Right lobe of liver (tissue), 6 donors: ENCODE measurements at regions not wholly inside any gene's neighbourhood (a gene's known extent, or its start where the extent isn't known, plus 50 kb on each side); places are given as distances from the start of the nearest gene placed in this dataset.
A peak's percentile ranks its signal among the peaks of the same experiment; 100 is the strongest.

Experiments used
- ATAC-seq, 4 donors: fragments of 200-7000 bp; cut with Tn5 transposase; one replicate each; pipeline ENCODE4 v1.9.1; 2020; ENCODE audit warnings: mild to moderate bottlenecking in 4 of 4, moderate library complexity in 4 of 4
- DNase-seq, 3 donors: peaks; one replicate each; pipeline ENCODE4 v3.0.0-alpha.2; 2020
- H3K27ac ChIP-seq, 3 donors: fragments of 200-600 bp; one replicate each; pipeline ENCODE4 v1.8.0; 2022
- H3K27me3 ChIP-seq, 2 donors: fragments of 200-600 bp; one replicate each; pipeline ENCODE4 v1.8.0; 2022
- H3K36me3 ChIP-seq, 4 donors: fragments of 200-600 bp; sonication (generic) in 1 of 4; one replicate each; pipeline versions ENCODE4 v1.5.1 to v1.8.0; 2017 to 2022; ENCODE audit warnings: control low read depth in 1 of 4
- H3K4me1 ChIP-seq, 4 donors: fragments of 200-600 bp; sonication (generic) in 1 of 4; one replicate each; pipeline versions ENCODE4 v1.5.1 to v1.8.0; 2017 to 2022; ENCODE audit warnings: control low read depth in 1 of 4
- H3K4me3 ChIP-seq, 3 donors: fragments of 200-600 bp; one replicate each; pipeline ENCODE4 v1.8.0; 2022
- H3K9me3 ChIP-seq, 4 donors: fragments of 200-600 bp; sonication (generic) in 1 of 4; one replicate each; pipeline versions ENCODE4 v1.5.1 to v1.8.0; 2017 to 2022; ENCODE audit warnings: control low read depth in 1 of 4
- POLR2A ChIP-seq: fragments of 450-650 bp; IDR thresholded peaks from one replicate; pipeline ENCODE4 v1.6.1; 2017; ENCODE audit warnings: antibody characterized with exemption, mild to moderate bottlenecking
- WGBS: methylation state at CpG from one replicate; pipeline ENCODE4 v1.1.6; 2018; ENCODE audit warnings: low coverage, low lambda C conversion rate; ENCODE audit not compliant: insufficient coverage; ENCODE audit errors: missing lambda C conversion rate; 5-methylcytosine and 5-hydroxymethylcytosine counted together
- intact Hi-C, 2 donors: fragments of 100-400 bp; cut with DNase I; formaldehyde crosslinking; loops; one replicate each; pipeline versions ENCODE4 v1.11.2 to v1.14.1; 2022
- TF ChIP-seq, protein P1 (sequence below), 4 donors: fragments of 200-600 bp in 3 of 4; fragments of 450-650 bp in 1 of 4; IDR thresholded peaks; one replicate each; pipeline versions ENCODE4 v1.5.1 to v1.8.0; 2016 to 2022; ENCODE audit warnings: antibody characterized with exemption in 4 of 4, mild to moderate bottlenecking in 2 of 4
- donor health status: DM: no; HTN: yes; CAD: no.
- donor health status: DM: no; HTN: no; CAD: no.
- donor health status: DM: no; HTN: no; CAD: no.
- donor health status: DM: no; HTN: yes; CAD: no.
- donor health status: DM: no; HTN: yes; CAD: no.

DNA sequence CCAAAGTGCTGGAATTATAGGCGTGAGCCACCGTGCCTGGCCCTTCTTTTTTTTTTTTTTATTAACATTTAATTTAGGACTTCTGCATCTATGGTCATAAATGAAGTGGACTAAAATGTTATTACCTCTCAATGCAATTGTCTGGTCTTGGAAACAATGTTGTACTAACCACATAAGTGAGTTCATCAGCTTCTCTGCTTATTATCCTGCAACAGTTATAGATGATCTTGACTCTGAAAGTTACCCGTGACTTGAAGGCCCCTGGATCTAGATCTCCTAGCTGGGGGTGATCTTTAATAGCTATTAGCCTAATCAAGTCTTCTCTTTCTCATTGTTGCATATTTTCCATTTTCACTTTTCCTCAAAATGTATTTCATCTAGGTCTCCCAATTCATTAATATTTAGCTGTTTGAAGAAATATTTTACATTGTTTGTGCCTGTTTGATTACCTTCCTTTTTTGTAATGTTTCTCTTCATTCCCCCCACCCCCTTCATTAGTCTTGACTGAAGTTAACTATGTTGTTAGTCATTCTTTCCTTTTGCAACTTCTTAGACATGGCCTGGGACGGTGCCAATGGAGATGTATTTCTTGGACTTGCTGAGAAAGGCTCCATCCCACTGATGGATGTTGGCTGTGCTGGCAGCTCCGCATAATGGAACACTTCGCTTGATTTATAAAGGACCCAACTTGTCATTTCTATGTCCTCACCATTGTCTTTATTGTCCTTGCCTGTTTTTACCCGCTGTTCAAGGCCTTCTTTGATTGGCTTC, 141.6 kb upstream of the RIOK3 start:
- H3K4me3 ChIP-seq: no peak overlapping the region
- TF ChIP-seq, protein P1, sequence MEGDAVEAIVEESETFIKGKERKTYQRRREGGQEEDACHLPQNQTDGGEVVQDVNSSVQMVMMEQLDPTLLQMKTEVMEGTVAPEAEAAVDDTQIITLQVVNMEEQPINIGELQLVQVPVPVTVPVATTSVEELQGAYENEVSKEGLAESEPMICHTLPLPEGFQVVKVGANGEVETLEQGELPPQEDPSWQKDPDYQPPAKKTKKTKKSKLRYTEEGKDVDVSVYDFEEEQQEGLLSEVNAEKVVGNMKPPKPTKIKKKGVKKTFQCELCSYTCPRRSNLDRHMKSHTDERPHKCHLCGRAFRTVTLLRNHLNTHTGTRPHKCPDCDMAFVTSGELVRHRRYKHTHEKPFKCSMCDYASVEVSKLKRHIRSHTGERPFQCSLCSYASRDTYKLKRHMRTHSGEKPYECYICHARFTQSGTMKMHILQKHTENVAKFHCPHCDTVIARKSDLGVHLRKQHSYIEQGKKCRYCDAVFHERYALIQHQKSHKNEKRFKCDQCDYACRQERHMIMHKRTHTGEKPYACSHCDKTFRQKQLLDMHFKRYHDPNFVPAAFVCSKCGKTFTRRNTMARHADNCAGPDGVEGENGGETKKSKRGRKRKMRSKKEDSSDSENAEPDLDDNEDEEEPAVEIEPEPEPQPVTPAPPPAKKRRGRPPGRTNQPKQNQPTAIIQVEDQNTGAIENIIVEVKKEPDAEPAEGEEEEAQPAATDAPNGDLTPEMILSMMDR (IDR thresholded peaks at IDR 0.05): no peak
- no peak for TF ChIP-seq POLR2A
- no peak for ATAC-seq
- no peaks in the 10 kb centered on the region for H3K27me3 ChIP-seq
- H3K27ac ChIP-seq: peak overlapping the region; percentile 18 to 59 (median 54)
- H3K36me3 ChIP-seq: no peaks in the 10 kb centered on the region
- H3K4me1 ChIP-seq: peaks cover 0 to 12% (median 3%) of the 10 kb centered on the region in 4 donors
- 84% methylated on average over 6 of the region's 7 CpGs for WGBS
- intact Hi-C loops: no loop called here
- peak in 1 of 3 donors; percentile 46 for DNase-seq
- H3K9me3 ChIP-seq: no peaks in the 10 kb centered on the region

DNA sequence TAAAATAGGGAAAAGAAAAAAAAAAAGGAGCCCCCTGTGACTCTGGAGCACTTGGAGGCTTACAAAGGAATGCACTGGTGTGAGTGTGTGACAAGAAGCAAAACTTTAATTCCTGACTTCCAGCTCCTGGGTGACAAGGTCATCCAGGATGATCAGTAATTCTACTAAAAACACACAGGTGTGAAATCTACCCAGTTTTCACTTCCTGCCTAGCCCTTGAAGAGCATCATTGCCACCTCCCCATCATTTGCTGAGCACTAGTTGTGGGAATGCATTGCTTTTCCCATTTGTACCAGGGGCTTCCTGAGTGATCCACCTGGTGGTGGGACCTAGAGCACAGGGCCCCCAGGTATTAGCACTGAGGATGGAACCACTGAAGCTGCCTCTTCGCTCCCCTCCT, 139.7 kb upstream of the RIOK3 start:
- H3K9me3 ChIP-seq: no peaks in the 10 kb centered on the region
- no peaks in the 10 kb centered on the region for H3K27me3 ChIP-seq
- DNase-seq (no peak), ATAC-seq (no peak)
- WGBS: no CpG with 5 or more reads among the region's 1 CpG
- H3K4me3 ChIP-seq: no peak overlapping the region
- H3K36me3 ChIP-seq: no peaks in the 10 kb centered on the region
- intact Hi-C loops: no loop called here
- TF ChIP-seq POLR2A: no peak
- TF ChIP-seq, protein P1 (IDR thresholded peaks at IDR 0.05): no peak
- no peak overlapping the region for H3K27ac ChIP-seq
- H3K4me1 ChIP-seq: peaks cover 0 to 12% (median 3%) of the 10 kb centered on the region in 4 donors

DNA sequence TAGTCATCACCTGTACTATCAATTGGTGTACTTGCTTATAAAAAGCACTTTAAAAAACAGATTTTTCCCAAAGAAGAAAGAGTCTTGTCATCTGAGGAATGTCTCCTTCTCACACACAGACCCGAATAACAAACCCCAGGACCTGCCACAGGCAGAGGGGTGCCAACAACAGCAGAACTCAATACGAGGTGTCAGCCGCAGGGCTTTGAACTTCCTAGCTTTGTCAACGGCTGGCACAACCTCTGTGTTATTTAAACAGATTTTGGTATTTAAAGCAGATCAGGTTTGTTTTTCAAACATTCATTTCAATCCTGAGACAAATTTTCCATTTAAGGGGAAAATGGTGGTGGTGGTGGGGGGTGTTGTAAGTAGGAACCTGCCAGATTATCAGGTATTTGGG, 138.4 kb upstream of the RIOK3 start:
- DNase-seq (no peak), ATAC-seq (no peak)
- H3K4me1 ChIP-seq: peaks cover 0 to 12% (median 3%) of the 10 kb centered on the region in 4 donors
- intact Hi-C loops: no loop called here
- H3K9me3 ChIP-seq: no peaks in the 10 kb centered on the region
- H3K4me3 ChIP-seq: no peak overlapping the region
- H3K27me3 ChIP-seq: no peaks in the 10 kb centered on the region
- no peaks in the 10 kb centered on the region for H3K36me3 ChIP-seq
- TF ChIP-seq, protein P1 (IDR thresholded peaks at IDR 0.05): no peak
- TF ChIP-seq POLR2A: no peak
- WGBS: 41% methylated on average over 3 of the region's 4 CpGs
- H3K27ac ChIP-seq: no peak overlapping the region

DNA sequence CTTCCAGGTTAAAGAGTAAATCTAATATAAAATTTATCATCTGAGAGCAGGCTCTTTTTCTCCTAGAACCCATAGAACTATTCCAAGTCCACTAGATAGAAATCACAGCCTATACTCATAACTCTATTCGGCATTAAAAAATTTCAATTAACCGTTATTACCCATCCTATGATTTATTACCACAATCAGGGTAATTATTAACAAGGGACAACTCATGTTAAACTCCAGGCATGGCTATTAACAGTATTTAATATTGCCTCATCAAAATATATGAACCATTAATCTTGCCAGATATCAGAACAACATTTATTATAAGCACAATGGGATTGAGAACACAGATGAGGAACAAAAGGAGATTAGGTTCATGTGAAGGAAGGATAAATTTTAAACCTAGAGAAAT, 136.8 kb upstream of the RIOK3 start:
- Histone ChIP-seq H3K9me3 (no peaks in the 10 kb centered on the region), H3K27me3 (no peaks in the 10 kb centered on the region), H3K4me1 (peaks cover 0 to 12% (median 3%) of the 10 kb centered on the region in 4 donors), H3K4me3 (no peak overlapping the region), H3K27ac (no peak overlapping the region), H3K36me3 (no peaks in the 10 kb centered on the region)
- intact Hi-C loops: no loop called here
- DNase-seq: no peak
- ATAC-seq: no peak
- whole genome bisulfite sequencing: 89% methylated on average over 2 of the region's 2 CpGs
- no peak for TF ChIP-seq POLR2A
- TF ChIP-seq, protein P1 (IDR thresholded peaks at IDR 0.05): no peak
